Astrocyte (in vitro differentiated cells and primary cell): ENCODE measurements at regions not wholly inside any gene's neighbourhood (a gene's known extent, or its start where the extent isn't known, plus 50 kb on each side); places are given as distances from the start of the nearest gene placed in this dataset.

ENCODE experiments used
- EZH2 ChIP-seq: IDR thresholded peaks from 2 replicates; pipeline ENCODE4 v1.6.1; 2012; ENCODE audit warnings: mild to moderate bottlenecking, low read length, inconsistent platforms; ENCODE audit not compliant: insufficient read depth
- TF ChIP-seq, protein P1 (sequence below): IDR thresholded peaks from 2 replicates; pipeline ENCODE4 v1.5.1; 2011; ENCODE audit warnings: low read depth, mild to moderate bottlenecking, inconsistent platforms, low read length, moderate library complexity; ENCODE audit not compliant: insufficient read depth

GRCh38 chr3:187924651-187925050 lies 179.4 kb upstream of the BCL6 start:
- TF ChIP-seq EZH2: no peak
- TF ChIP-seq, protein P1, sequence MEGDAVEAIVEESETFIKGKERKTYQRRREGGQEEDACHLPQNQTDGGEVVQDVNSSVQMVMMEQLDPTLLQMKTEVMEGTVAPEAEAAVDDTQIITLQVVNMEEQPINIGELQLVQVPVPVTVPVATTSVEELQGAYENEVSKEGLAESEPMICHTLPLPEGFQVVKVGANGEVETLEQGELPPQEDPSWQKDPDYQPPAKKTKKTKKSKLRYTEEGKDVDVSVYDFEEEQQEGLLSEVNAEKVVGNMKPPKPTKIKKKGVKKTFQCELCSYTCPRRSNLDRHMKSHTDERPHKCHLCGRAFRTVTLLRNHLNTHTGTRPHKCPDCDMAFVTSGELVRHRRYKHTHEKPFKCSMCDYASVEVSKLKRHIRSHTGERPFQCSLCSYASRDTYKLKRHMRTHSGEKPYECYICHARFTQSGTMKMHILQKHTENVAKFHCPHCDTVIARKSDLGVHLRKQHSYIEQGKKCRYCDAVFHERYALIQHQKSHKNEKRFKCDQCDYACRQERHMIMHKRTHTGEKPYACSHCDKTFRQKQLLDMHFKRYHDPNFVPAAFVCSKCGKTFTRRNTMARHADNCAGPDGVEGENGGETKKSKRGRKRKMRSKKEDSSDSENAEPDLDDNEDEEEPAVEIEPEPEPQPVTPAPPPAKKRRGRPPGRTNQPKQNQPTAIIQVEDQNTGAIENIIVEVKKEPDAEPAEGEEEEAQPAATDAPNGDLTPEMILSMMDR: no peak
